H1 (cell line): ENCODE measurements at regions not wholly inside any gene's neighbourhood (a gene's known extent, or its start where the extent isn't known, plus 50 kb on each side); places are given as distances from the start of the nearest gene placed in this dataset.

Experiments
- CTCF ChIA-PET: fragments of 300-600 bp; sonication (Branson Sonifier 250); formaldehyde crosslinking; loops from one replicate; lab custom pipeline; 2021; ENCODE audit not compliant: partially characterized antibody; lab: Charles Lee
- POLR2A ChIA-PET: fragments of 300-600 bp; sonication (Branson Sonifier 250); formaldehyde crosslinking; loops from one replicate; lab custom pipeline; 2021; ENCODE audit warnings: inconsistent platforms; ENCODE audit not compliant: partially characterized antibody; lab: Charles Lee
- DNase-seq, 2 experiments: peaks; one replicate each; pipeline versions ENCODE4 v3.0.0 to v3.0.0-alpha.2; 2010 to 2022; ENCODE audit warnings: low spot score in 2 of 2, low read depth in 1 of 2, mixed read lengths in 1 of 2
- FAIRE-seq: peaks from 2 replicates; lab custom pipeline; 2011; peaks lifted over from hg19 to GRCh38; lab: Jason Lieb, UNC
- H2AFZ ChIP-seq: 2 replicates; pipeline ENCODE4 v1.8.1; 2012; ENCODE audit warnings: low read length, inconsistent platforms
- H2AK5ac ChIP-seq: 2 replicates; pipeline ENCODE4 v1.6.1; 2013; ENCODE audit warnings: low read depth, low read length
- H2BK120ac ChIP-seq: replicated peaks from 2 replicates; pipeline ENCODE3; 2013; ENCODE audit warnings: low read depth, low read length, inconsistent platforms
- H2BK12ac ChIP-seq: 2 replicates; pipeline ENCODE4 v1.6.1; 2013; ENCODE audit warnings: low read depth, low read length
- H2BK15ac ChIP-seq: 2 replicates; pipeline ENCODE4 v1.6.1; 2013; ENCODE audit warnings: low read length
- H2BK20ac ChIP-seq: 2 replicates; pipeline ENCODE4 v1.6.1; 2013; ENCODE audit warnings: low read length
- H2BK5ac ChIP-seq: 2 replicates; pipeline ENCODE4 v1.6.1; 2013; ENCODE audit warnings: low read depth, low read length
- H3K14ac ChIP-seq: 2 replicates; pipeline ENCODE4 v1.6.1; 2013; ENCODE audit warnings: inconsistent platforms; ENCODE audit not compliant: insufficient read length
- H3K18ac ChIP-seq: 2 replicates; pipeline ENCODE4 v1.6.1; 2013; ENCODE audit warnings: low read length; ENCODE audit errors: extremely low read depth
- H3K23ac ChIP-seq: 2 replicates; pipeline ENCODE4 v1.6.1; 2013; ENCODE audit warnings: inconsistent platforms; ENCODE audit not compliant: insufficient read length
- H3K23me2 ChIP-seq: 2 replicates; pipeline ENCODE4 v1.6.1; 2013; ENCODE audit warnings: low read depth, low read length
- H3K27ac ChIP-seq: 2 replicates; pipeline ENCODE4 v1.6.1; 2011; ENCODE audit warnings: low read depth, low read length, inconsistent platforms
- H3K27me3 ChIP-seq, 4 experiments: replicated peaks in 1 of 4; 1 replicate in 1 of 4; 2 replicates in 3 of 4; pipeline versions ENCODE4 v1.6.1 to v1.8.1; 2011 to 2013; ENCODE audit warnings: low read length in 3 of 4, mild to moderate bottlenecking in 3 of 4, inconsistent platforms in 2 of 4, mixed read lengths in 2 of 4, moderate library complexity in 1 of 4; ENCODE audit not compliant: control insufficient read depth in 3 of 4, insufficient read depth in 3 of 4; ENCODE audit errors: extremely low read depth in 1 of 4
- H3K36me3 ChIP-seq, 4 experiments: 2 replicates each; pipeline versions ENCODE4 v1.6.1 to v1.8.1; 2011 to 2013; ENCODE audit warnings: mild to moderate bottlenecking in 4 of 4, low read length in 3 of 4, moderate library complexity in 2 of 4, control low read depth in 1 of 4, inconsistent platforms in 1 of 4; ENCODE audit not compliant: insufficient read depth in 4 of 4, control insufficient read depth in 2 of 4
- H3K4ac ChIP-seq: replicated peaks from 2 replicates; pipeline ENCODE3; 2013; ENCODE audit warnings: low read length, low read depth, mixed read lengths, inconsistent platforms; ENCODE audit not compliant: insufficient read length
- H3K4me1 ChIP-seq, 4 experiments: replicated peaks in 1 of 4; 1 replicate in 1 of 4; 2 replicates in 3 of 4; pipeline versions ENCODE4 v1.6.1 to v1.8.1; 2011 to 2013; ENCODE audit warnings: low read length in 3 of 4, inconsistent platforms in 2 of 4, mixed read lengths in 1 of 4; ENCODE audit not compliant: insufficient read depth in 4 of 4, control insufficient read depth in 3 of 4
- H3K4me2 ChIP-seq, 2 experiments: 2 replicates each; pipeline versions ENCODE4 v1.6.1 to v1.8.1; 2011 to 2013; ENCODE audit warnings: low read depth in 2 of 2, low read length in 2 of 2, control low read depth in 1 of 2, inconsistent platforms in 1 of 2, mild to moderate bottlenecking in 1 of 2; ENCODE audit not compliant: insufficient read depth in 1 of 2
- H3K4me3 ChIP-seq, 4 experiments: fragments of 200-600, 300-600 bp in 1 of 4; sonication (generic), shearing (Covaris generic), sonication (Bioruptor Twin) in 1 of 4; 2 replicates each; pipeline versions ENCODE4 v1.5.1 to v1.8.1; 2011 to 2016; ENCODE audit warnings: low read length in 4 of 4, low read depth in 3 of 4, control low read depth in 2 of 4, inconsistent platforms in 2 of 4, mild to moderate bottlenecking in 2 of 4, mixed read lengths in 1 of 4, moderate library complexity in 1 of 4; ENCODE audit not compliant: insufficient read depth in 2 of 4; ENCODE audit errors: extremely low read depth in 1 of 4
- H3K56ac ChIP-seq: replicated peaks from 2 replicates; pipeline ENCODE3; 2013; ENCODE audit warnings: low read depth, mild to moderate bottlenecking, mixed read lengths, low read length, inconsistent platforms; ENCODE audit not compliant: insufficient read length
- H3K79me1 ChIP-seq: 2 replicates; pipeline ENCODE4 v1.6.1; 2013; ENCODE audit warnings: low read depth, low read length, control low read depth
- H3K79me2 ChIP-seq, 2 experiments: 2 replicates each; pipeline versions ENCODE4 v1.6.1 to v1.8.1; 2012 to 2013; ENCODE audit warnings: low read length in 2 of 2, mild to moderate bottlenecking in 2 of 2, inconsistent platforms in 1 of 2; ENCODE audit not compliant: insufficient read depth in 2 of 2, control insufficient read depth in 1 of 2
- H3K9ac ChIP-seq, 4 experiments: replicated peaks in 1 of 4; 1 replicate in 1 of 4; 2 replicates in 3 of 4; pipeline versions ENCODE4 v1.6.1 to v1.8.1; 2011 to 2013; ENCODE audit warnings: low read depth in 3 of 4, low read length in 3 of 4, control low read depth in 2 of 4, mild to moderate bottlenecking in 2 of 4, moderate library complexity in 2 of 4, inconsistent platforms in 1 of 4; ENCODE audit errors: extremely low read depth in 1 of 4
- H3K9me3 ChIP-seq, 2 experiments: 2 replicates each; pipeline versions ENCODE4 v1.6.1 to v1.8.1; 2012 to 2013; ENCODE audit warnings: mild to moderate bottlenecking in 2 of 2, moderate library complexity in 2 of 2, control low read depth in 1 of 2, inconsistent platforms in 1 of 2, low read depth in 1 of 2, low read length in 1 of 2, mixed read lengths in 1 of 2; ENCODE audit not compliant: insufficient read depth in 2 of 2
- H4K20me1 ChIP-seq, 2 experiments: replicated peaks in 1 of 2; 2 replicates each; pipeline versions ENCODE3 to v1.8.1; 2011 to 2013; ENCODE audit warnings: inconsistent platforms in 2 of 2, low read length in 2 of 2, mild to moderate bottlenecking in 1 of 2; ENCODE audit not compliant: insufficient read depth in 2 of 2, control insufficient read depth in 1 of 2
- H4K5ac ChIP-seq: 2 replicates; pipeline ENCODE4 v1.6.1; 2013; ENCODE audit warnings: low read length, low read depth, mixed read lengths, inconsistent platforms; ENCODE audit not compliant: insufficient read length
- H4K8ac ChIP-seq: 2 replicates; pipeline ENCODE4 v1.8.0; 2013; ENCODE audit warnings: mild to moderate bottlenecking, moderate library complexity, low read length, inconsistent platforms; ENCODE audit not compliant: insufficient read depth; ENCODE audit errors: extremely low read depth
- H4K91ac ChIP-seq: replicated peaks from 2 replicates; pipeline ENCODE3; 2013; ENCODE audit warnings: low read length, mixed read lengths, inconsistent platforms; ENCODE audit not compliant: insufficient read length
- ATF2 ChIP-seq: IDR thresholded peaks from 2 replicates; pipeline ENCODE4 v1.6.1; 2012; ENCODE audit warnings: low read length, inconsistent platforms
- CBX8 ChIP-seq: fragments of 300-800, 300-1000 bp; sonication (generic); IDR thresholded peaks from 2 replicates; pipeline ENCODE4 v1.7.1; 2016; ENCODE audit warnings: low read depth, low read length, borderline replicate concordance
- CHD1 ChIP-seq: IDR thresholded peaks from 2 replicates; pipeline ENCODE4 v1.6.1; 2012; ENCODE audit warnings: low read depth, low read length, improper control_type of control experiment
- E2F6 ChIP-seq: IDR thresholded peaks from 2 replicates; pipeline ENCODE4 v1.6.1; 2012; ENCODE audit warnings: inconsistent platforms
- MAFK ChIP-seq: IDR thresholded peaks from 2 replicates; pipeline ENCODE4 v1.6.1; 2012; ENCODE audit warnings: low read depth, mild to moderate bottlenecking, improper control_type of control experiment, low read length
- SP1 ChIP-seq: IDR thresholded peaks from 2 replicates; pipeline ENCODE4 v1.6.1; 2011; ENCODE audit warnings: low read depth, low read length
- SRF ChIP-seq: IDR thresholded peaks from 2 replicates; pipeline ENCODE4 v1.6.1; 2011; ENCODE audit warnings: mild to moderate bottlenecking, low read depth, low read length, moderate library complexity
- TAF1 ChIP-seq: IDR thresholded peaks from 2 replicates; pipeline ENCODE4 v1.6.1; 2011; ENCODE audit warnings: mild to moderate bottlenecking, low read depth, low read length
- TCF12 ChIP-seq: IDR thresholded peaks from 2 replicates; pipeline ENCODE4 v1.6.1; 2011; ENCODE audit warnings: low read depth, mild to moderate bottlenecking, low read length
- YY1 ChIP-seq: IDR thresholded peaks from 2 replicates; pipeline ENCODE4 v1.6.1; 2011; ENCODE audit warnings: low read depth, mild to moderate bottlenecking, low read length
- WGBS, 2 experiments: shearing (Covaris generic) in 1 of 2; methylation state at CpG; one replicate each; pipeline versions ENCODE4 v1.1.6 to v1.1.7; 2013 to 2015; ENCODE audit warnings: low lambda C conversion rate in 2 of 2, mixed read lengths in 2 of 2, inconsistent platforms in 1 of 2, low coverage in 1 of 2, missing lambda C conversion rate in 1 of 2; ENCODE audit not compliant: insufficient replicate concordance in 2 of 2, insufficient coverage in 1 of 2, insufficient read length in 1 of 2; ENCODE audit errors: extremely low coverage in 1 of 2, missing lambda C conversion rate in 1 of 2; 5-methylcytosine and 5-hydroxymethylcytosine counted together

GRCh38 chr14:44639781-44640385 is 132.8 kb upstream of the FSCB start:
- no peaks in the 10 kb centered on the region for H4K20me1 ChIP-seq
- no peak overlapping the region for H3K4me3 ChIP-seq
- H3K9me3 ChIP-seq = no peaks in the 10 kb centered on the region

More at GRCh38 chr14:44639781-44640385, 132.8 kb upstream of the FSCB start:
- no peaks in the 10 kb centered on the region for H3K79me1 ChIP-seq
- H2BK5ac ChIP-seq = no peak overlapping the region
- H4K91ac ChIP-seq = no peak overlapping the region
- H3K23me2 ChIP-seq = no peaks in the 10 kb centered on the region
- no peak overlapping the region for H3K23ac ChIP-seq
- no peak overlapping the region for H3K27ac ChIP-seq
- CTCF ChIA-PET = no interaction called here
- no peak overlapping the region for H4K8ac ChIP-seq
- H3K56ac ChIP-seq = no peak overlapping the region
- DNase-seq = no peak
- POLR2A ChIA-PET = no interaction called here
- no peak overlapping the region for H2BK120ac ChIP-seq
- H2AFZ ChIP-seq = no peak overlapping the region
- H3K4me1 ChIP-seq = no peaks in the 10 kb centered on the region
- WGBS, 2 experiments = 92% methylated on average over 5 of the region's 5 CpGs; no CpG with 5 or more reads in 1 of the 2 experiments
- H3K18ac ChIP-seq = no peak overlapping the region
- H3K79me2 ChIP-seq = no peaks in the 10 kb centered on the region
- no peak overlapping the region for H2BK15ac ChIP-seq
- no peak for TF ChIP-seq E2F6
- TF ChIP-seq TCF12 = no peak
- no peak for TF ChIP-seq ATF2
- TF ChIP-seq CBX8 = no peak
- no peak for TF ChIP-seq MAFK
- TF ChIP-seq TAF1 = no peak
- no peak for TF ChIP-seq CHD1
- TF ChIP-seq SRF = no peak
- no peak for TF ChIP-seq SP1
- no peak for TF ChIP-seq YY1
- H3K4me2 ChIP-seq = no peak overlapping the region
- H3K9ac ChIP-seq = no peak overlapping the region
- no peak overlapping the region for H3K4ac ChIP-seq
- H3K36me3 ChIP-seq = no peaks in the 10 kb centered on the region
- H2BK20ac ChIP-seq = no peak overlapping the region
- H2AK5ac ChIP-seq = no peak overlapping the region
- H2BK12ac ChIP-seq = no peak overlapping the region
- no peak for FAIRE-seq
- H4K5ac ChIP-seq = no peak overlapping the region
- H3K14ac ChIP-seq = no peak overlapping the region
- no peaks in the 10 kb centered on the region for H3K27me3 ChIP-seq
